HEK293 (cell line): ENCODE measurements at regions not wholly inside any gene's neighbourhood (a gene's known extent, or its start where the extent isn't known, plus 50 kb on each side); places are given as distances from the start of the nearest gene placed in this dataset.

Experiments used
- CTCF ChIA-PET: fragments of 350-600 bp; formaldehyde crosslinking; extraction: SDS; loops from one replicate; lab custom pipeline; 2021; ENCODE audit warnings: antibody characterized with exemption; lab: Yijun Ruan, JAX
- POLR2A ChIA-PET: fragments of 300-600 bp; formaldehyde crosslinking; extraction: SDS; loops from one replicate; lab custom pipeline; 2020; ENCODE audit warnings: antibody characterized with exemption, inconsistent platforms; lab: Yijun Ruan, JAX
- H3K27ac ChIP-seq: fragments of 200-500 bp; sonication (Bioruptor generic); 2 replicates; pipeline ENCODE4 v1.5.1; 2014; ENCODE audit warnings: low read depth, low read length, control low read depth, inconsistent platforms; ENCODE audit errors: extremely low read depth
- H3K36me3 ChIP-seq, 2 experiments: fragments of 200-500 bp in 1 of 2; sonication (Bioruptor generic) in 1 of 2; 1 replicate in 1 of 2; 2 replicates in 1 of 2; pipeline ENCODE4 v1.5.1; 2014 to 2017; ENCODE audit warnings: inconsistent platforms in 2 of 2, low read length in 2 of 2; ENCODE audit not compliant: control insufficient read depth in 2 of 2, insufficient read depth in 1 of 2
- H3K4me1 ChIP-seq: fragments of 200-500 bp; sonication (Bioruptor generic); 2 replicates; pipeline ENCODE4 v1.5.1; 2014; ENCODE audit warnings: mild to moderate bottlenecking, low read length, inconsistent platforms; ENCODE audit not compliant: control insufficient read depth, insufficient read depth
- H3K4me3 ChIP-seq: 2 replicates; pipeline ENCODE4 v1.5.1; 2011; ENCODE audit warnings: low read depth, mild to moderate bottlenecking, control low read depth, low read length, moderate library complexity
- H3K9me3 ChIP-seq: fragments of 200-500 bp; sonication (Bioruptor generic); 2 replicates; pipeline ENCODE4 v1.5.1; 2014; ENCODE audit warnings: low read depth, low read length, inconsistent platforms; ENCODE audit not compliant: control insufficient read depth, insufficient read depth
- KLF7 ChIP-seq: fragments of 450-650 bp; formaldehyde crosslinking; IDR thresholded peaks from 2 replicates; pipeline ENCODE4 v1.5.1; 2016; ENCODE audit warnings: missing biosample characterization, missing genetic modification characterization, borderline replicate concordance
- MEIS1 ChIP-seq: sonication (generic); formaldehyde crosslinking; IDR thresholded peaks from 2 replicates; pipeline ENCODE4 v1.8.1; 2022; ENCODE audit warnings: missing genetic modification reagents, mild to moderate bottlenecking, borderline replicate concordance
- PRDM1 ChIP-seq: fragments of 450-650 bp; formaldehyde crosslinking; IDR thresholded peaks from 2 replicates; pipeline ENCODE4; 2016; ENCODE audit warnings: missing biosample characterization, missing genetic modification characterization
- TRIM28 ChIP-seq: IDR thresholded peaks from 2 replicates; pipeline ENCODE4 v1.6.1; 2011; ENCODE audit warnings: low read length, control low read depth, borderline replicate concordance
- ZBTB1 ChIP-seq: fragments of 450-650 bp; formaldehyde crosslinking; IDR thresholded peaks from 2 replicates; pipeline ENCODE4 v1.5.1; 2016; ENCODE audit warnings: missing biosample characterization, missing genetic modification characterization
- ZFP3 ChIP-seq: fragments of 450-650 bp; formaldehyde crosslinking; IDR thresholded peaks from 2 replicates; pipeline ENCODE4 v1.5.1; 2016; ENCODE audit warnings: low read depth, missing biosample characterization, missing genetic modification characterization
- ZNF10 ChIP-seq: fragments of 450-650 bp; formaldehyde crosslinking; IDR thresholded peaks from 2 replicates; pipeline ENCODE4 v1.5.1; 2017; ENCODE audit warnings: missing biosample characterization, missing genetic modification characterization
- ZNF146 ChIP-seq: fragments of 450-650 bp; formaldehyde crosslinking; IDR thresholded peaks from 2 replicates; pipeline ENCODE4 v1.5.1; 2016; ENCODE audit warnings: missing biosample characterization, missing genetic modification characterization
- ZNF16 ChIP-seq: fragments of 450-650 bp; formaldehyde crosslinking; IDR thresholded peaks from 2 replicates; pipeline ENCODE4 v1.5.1; 2016; ENCODE audit warnings: low read depth, missing biosample characterization, missing genetic modification characterization
- ZNF211 ChIP-seq: fragments of 450-650 bp; formaldehyde crosslinking; IDR thresholded peaks from 2 replicates; pipeline ENCODE4 v1.5.1; 2016; ENCODE audit warnings: low read depth, missing biosample characterization, missing genetic modification characterization
- ZNF416 ChIP-seq: fragments of 450-650 bp; formaldehyde crosslinking; IDR thresholded peaks from 2 replicates; pipeline ENCODE4 v1.5.1; 2016; ENCODE audit warnings: missing biosample characterization, missing genetic modification characterization
- ZNF48 ChIP-seq: fragments of 450-650 bp; formaldehyde crosslinking; IDR thresholded peaks from 2 replicates; pipeline ENCODE4 v1.5.1; 2016; ENCODE audit warnings: missing biosample characterization, missing genetic modification characterization
- ZNF560 ChIP-seq: fragments of 450-650 bp; formaldehyde crosslinking; IDR thresholded peaks from 2 replicates; pipeline ENCODE4 v1.5.1; 2017; ENCODE audit warnings: missing biosample characterization, missing genetic modification characterization, borderline replicate concordance
- ZNF561 ChIP-seq: fragments of 450-650 bp; IDR thresholded peaks from 2 replicates; pipeline ENCODE4 v1.5.1; 2018; ENCODE audit warnings: missing biosample characterization, missing genetic modification characterization, borderline replicate concordance
- ZNF585B ChIP-seq: fragments of 450-650 bp; formaldehyde crosslinking; IDR thresholded peaks from 2 replicates; pipeline ENCODE4 v1.5.1; 2016; ENCODE audit warnings: missing biosample characterization, missing genetic modification characterization
- ZNF600 ChIP-seq: fragments of 450-650 bp; formaldehyde crosslinking; IDR thresholded peaks from 2 replicates; pipeline ENCODE4 v1.5.1; 2016; ENCODE audit warnings: missing biosample characterization, missing genetic modification characterization
- ZNF658 ChIP-seq: fragments of 450-650 bp; formaldehyde crosslinking; IDR thresholded peaks from 2 replicates; pipeline ENCODE4; 2016; ENCODE audit warnings: missing biosample characterization, missing genetic modification characterization
- ZNF785 ChIP-seq: fragments of 450-650 bp; formaldehyde crosslinking; IDR thresholded peaks from 2 replicates; pipeline ENCODE4 v1.5.1; 2016; ENCODE audit warnings: missing biosample characterization, missing genetic modification characterization
- TF ChIP-seq, protein P1 (sequence below): fragments of 450-650 bp; formaldehyde crosslinking; IDR thresholded peaks from 2 replicates; pipeline ENCODE4 v1.5.1; 2016; ENCODE audit warnings: missing biosample characterization, missing genetic modification characterization
- TF ChIP-seq, protein P2 (sequence below): fragments of 450-650 bp; formaldehyde crosslinking; IDR thresholded peaks from 2 replicates; pipeline ENCODE4 v1.5.1; 2016; ENCODE audit warnings: missing biosample characterization, missing genetic modification characterization, low read depth
- TF ChIP-seq, protein P3 (sequence below): IDR thresholded peaks from 2 replicates; pipeline ENCODE4 v1.6.1; 2011; ENCODE audit warnings: mild to moderate bottlenecking, low read depth, low read length, borderline replicate concordance
- TF ChIP-seq, protein P4 (sequence below): fragments of 450-650 bp; formaldehyde crosslinking; IDR thresholded peaks from 2 replicates; pipeline ENCODE4 v1.5.1; 2016; ENCODE audit warnings: missing biosample characterization, missing genetic modification characterization

DNA sequence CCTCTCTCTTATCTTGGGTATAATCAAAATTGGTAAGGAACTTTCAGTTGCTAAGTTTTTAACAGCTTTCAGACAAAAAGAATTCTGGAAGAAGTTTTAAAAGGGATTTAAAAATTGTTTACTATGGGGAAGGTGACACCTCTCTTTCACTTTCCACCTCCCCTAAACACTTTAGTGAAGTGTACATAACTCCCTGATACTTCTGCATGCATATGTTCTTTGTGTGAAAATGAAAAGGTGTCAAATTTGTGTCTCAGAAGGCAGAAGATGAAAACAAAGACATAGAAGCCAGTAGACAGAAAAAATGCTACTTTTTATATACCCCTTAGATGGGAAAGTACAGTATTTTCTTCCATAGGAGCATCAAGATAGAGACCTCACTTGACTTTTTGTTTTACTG, 117.8 kb downstream of the TMEM26 start:
- Histone ChIP-seq H3K36me3 (no peaks in the 10 kb centered on the region), H3K9me3 (no peaks in the 10 kb centered on the region), H3K27ac (no peak overlapping the region), H3K4me1 (no peaks in the 10 kb centered on the region), H3K4me3 (no peak overlapping the region)
- TF ChIP-seq ZNF658 (tag by site-specific recombination) (no peak), ZNF560 (tag by site-specific recombination) (no peak), ZNF16 (tag by site-specific recombination) (no peak), ZNF10 (tag by site-specific recombination) (no peak), KLF7 (tag by site-specific recombination) (no peak), ZNF146 (tag by site-specific recombination) (no peak), TRIM28 (no peak), ZNF585B (tag by site-specific recombination) (no peak), ZNF416 (tag by site-specific recombination) (no peak), ZNF211 (tag by site-specific recombination) (no peak), ZNF600 (no peak), ZBTB1 (tag by site-specific recombination) (no peak), ZFP3 (tag by site-specific recombination) (no peak), ZNF785 (no peak)
- TF ChIP-seq, protein P1, sequence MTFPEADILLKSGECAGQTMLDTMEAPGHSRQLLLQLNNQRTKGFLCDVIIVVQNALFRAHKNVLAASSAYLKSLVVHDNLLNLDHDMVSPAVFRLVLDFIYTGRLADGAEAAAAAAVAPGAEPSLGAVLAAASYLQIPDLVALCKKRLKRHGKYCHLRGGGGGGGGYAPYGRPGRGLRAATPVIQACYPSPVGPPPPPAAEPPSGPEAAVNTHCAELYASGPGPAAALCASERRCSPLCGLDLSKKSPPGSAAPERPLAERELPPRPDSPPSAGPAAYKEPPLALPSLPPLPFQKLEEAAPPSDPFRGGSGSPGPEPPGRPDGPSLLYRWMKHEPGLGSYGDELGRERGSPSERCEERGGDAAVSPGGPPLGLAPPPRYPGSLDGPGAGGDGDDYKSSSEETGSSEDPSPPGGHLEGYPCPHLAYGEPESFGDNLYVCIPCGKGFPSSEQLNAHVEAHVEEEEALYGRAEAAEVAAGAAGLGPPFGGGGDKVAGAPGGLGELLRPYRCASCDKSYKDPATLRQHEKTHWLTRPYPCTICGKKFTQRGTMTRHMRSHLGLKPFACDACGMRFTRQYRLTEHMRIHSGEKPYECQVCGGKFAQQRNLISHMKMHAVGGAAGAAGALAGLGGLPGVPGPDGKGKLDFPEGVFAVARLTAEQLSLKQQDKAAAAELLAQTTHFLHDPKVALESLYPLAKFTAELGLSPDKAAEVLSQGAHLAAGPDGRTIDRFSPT (tag by site-specific recombination), result no peak
- TF ChIP-seq, protein P2, sequence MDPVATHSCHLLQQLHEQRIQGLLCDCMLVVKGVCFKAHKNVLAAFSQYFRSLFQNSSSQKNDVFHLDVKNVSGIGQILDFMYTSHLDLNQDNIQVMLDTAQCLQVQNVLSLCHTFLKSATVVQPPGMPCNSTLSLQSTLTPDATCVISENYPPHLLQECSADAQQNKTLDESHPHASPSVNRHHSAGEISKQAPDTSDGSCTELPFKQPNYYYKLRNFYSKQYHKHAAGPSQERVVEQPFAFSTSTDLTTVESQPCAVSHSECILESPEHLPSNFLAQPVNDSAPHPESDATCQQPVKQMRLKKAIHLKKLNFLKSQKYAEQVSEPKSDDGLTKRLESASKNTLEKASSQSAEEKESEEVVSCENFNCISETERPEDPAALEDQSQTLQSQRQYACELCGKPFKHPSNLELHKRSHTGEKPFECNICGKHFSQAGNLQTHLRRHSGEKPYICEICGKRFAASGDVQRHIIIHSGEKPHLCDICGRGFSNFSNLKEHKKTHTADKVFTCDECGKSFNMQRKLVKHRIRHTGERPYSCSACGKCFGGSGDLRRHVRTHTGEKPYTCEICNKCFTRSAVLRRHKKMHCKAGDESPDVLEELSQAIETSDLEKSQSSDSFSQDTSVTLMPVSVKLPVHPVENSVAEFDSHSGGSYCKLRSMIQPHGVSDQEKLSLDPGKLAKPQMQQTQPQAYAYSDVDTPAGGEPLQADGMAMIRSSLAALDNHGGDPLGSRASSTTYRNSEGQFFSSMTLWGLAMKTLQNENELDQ, result no peak
- TF ChIP-seq, protein P3, sequence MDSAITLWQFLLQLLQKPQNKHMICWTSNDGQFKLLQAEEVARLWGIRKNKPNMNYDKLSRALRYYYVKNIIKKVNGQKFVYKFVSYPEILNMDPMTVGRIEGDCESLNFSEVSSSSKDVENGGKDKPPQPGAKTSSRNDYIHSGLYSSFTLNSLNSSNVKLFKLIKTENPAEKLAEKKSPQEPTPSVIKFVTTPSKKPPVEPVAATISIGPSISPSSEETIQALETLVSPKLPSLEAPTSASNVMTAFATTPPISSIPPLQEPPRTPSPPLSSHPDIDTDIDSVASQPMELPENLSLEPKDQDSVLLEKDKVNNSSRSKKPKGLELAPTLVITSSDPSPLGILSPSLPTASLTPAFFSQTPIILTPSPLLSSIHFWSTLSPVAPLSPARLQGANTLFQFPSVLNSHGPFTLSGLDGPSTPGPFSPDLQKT, result no peak
- TF ChIP-seq, protein P4, sequence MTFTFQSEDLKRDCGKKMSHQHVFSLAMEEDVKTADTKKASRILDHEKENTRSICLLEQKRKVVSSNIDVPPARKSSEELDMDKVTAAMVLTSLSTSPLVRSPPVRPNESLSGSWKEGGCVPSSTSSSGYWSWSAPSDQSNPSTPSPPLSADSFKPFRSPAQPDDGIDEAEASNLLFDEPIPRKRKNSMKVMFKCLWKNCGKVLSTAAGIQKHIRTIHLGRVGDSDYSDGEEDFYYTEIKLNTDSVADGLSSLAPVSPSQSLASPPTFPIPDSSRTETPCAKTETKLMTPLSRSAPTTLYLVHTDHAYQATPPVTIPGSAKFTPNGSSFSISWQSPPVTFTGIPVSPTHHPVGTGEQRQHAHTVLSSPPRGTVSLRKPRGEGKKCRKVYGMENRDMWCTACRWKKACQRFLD (tag by site-specific recombination), result no peak
- ChIA-PET CTCF (no interaction called here), POLR2A (no interaction called here)

DNA sequence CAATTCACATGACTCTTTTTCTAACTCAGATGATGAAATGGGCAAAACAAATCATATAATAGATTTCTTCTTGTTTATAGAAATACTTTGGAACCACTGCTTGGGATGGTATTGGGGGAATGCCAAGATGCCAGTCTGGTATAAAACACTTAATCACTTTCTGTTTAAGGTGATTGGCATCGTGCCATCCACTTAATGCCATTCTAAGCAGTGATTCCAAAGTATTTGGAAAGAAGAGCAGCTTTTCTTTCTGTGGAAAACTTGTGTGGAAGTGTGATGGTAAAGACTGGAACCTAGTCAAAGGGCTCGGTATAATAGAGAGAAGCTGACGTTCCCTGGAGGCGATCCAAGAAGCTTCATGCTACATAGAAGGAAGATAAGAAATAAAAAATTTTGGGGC, 120.6 kb downstream of the TMEM26 start:
- Histone ChIP-seq H3K4me3 (no peak overlapping the region), H3K36me3 (no peaks in the 10 kb centered on the region)
- POLR2A ChIA-PET, result no interaction called here
- no peak for TF ChIP-seq ZNF48
- TF ChIP-seq ZNF561 (tag by site-specific recombination), result no peak
- TF ChIP-seq PRDM1 (tag by site-specific recombination), result no peak
- no peak for TF ChIP-seq MEIS1 (CRISPR knock-in tag)
- TF ChIP-seq, all 188 proteins: peak for 0
- H3K9me3 ChIP-seq, result no peaks in the 10 kb centered on the region
- H3K4me1 ChIP-seq, result no peaks in the 10 kb centered on the region
- CTCF ChIA-PET, result no interaction called here
- H3K27ac ChIP-seq, result no peak overlapping the region
